IPS-18a (cell line): ENCODE measurements at regions not wholly inside any gene's neighbourhood (a gene's known extent, or its start where the extent isn't known, plus 50 kb on each side); places are given as distances from the start of the nearest gene placed in this dataset.
"Not testable (repeated sequence)": the region's sequence is repeated elsewhere in the genome, so short reads cannot be mapped to it uniquely, and the experiment has no call there.

Experiments
- H3K27ac ChIP-seq: one replicate; pipeline ENCODE4 v1.5.1; 2013; ENCODE audit warnings: low read length
- H3K27me3 ChIP-seq: one replicate; pipeline ENCODE4 v1.6.1; 2013; ENCODE audit warnings: mild to moderate bottlenecking, low read length; ENCODE audit not compliant: control insufficient read depth, insufficient read depth
- H3K36me3 ChIP-seq: one replicate; pipeline ENCODE4 v1.6.1; 2013; ENCODE audit warnings: low read depth, low read length; ENCODE audit not compliant: control insufficient read depth
- H3K4me1 ChIP-seq: one replicate; pipeline ENCODE4 v1.6.1; 2013; ENCODE audit warnings: low read depth, low read length; ENCODE audit not compliant: control insufficient read depth
- H3K4me3 ChIP-seq: one replicate; pipeline ENCODE4 v1.5.1; 2013; ENCODE audit warnings: low read length
- H3K9ac ChIP-seq: one replicate; pipeline ENCODE4 v1.6.1; 2013; ENCODE audit warnings: mild to moderate bottlenecking, low read length, moderate library complexity
- H3K9me3 ChIP-seq: one replicate; pipeline ENCODE4 v1.6.1; 2013; ENCODE audit warnings: low read depth, low read length; ENCODE audit not compliant: control insufficient read depth

- Histone ChIP-seq H3K4me3 (no peak overlapping the region), H3K9me3 (no peaks in the 10 kb centered on the region), H3K9ac (no peak overlapping the region), H3K36me3 (no peaks in the 10 kb centered on the region), H3K4me1 (peaks cover 6% of the 10 kb centered on the region), H3K27ac (no peak overlapping the region), H3K27me3 (no peaks in the 10 kb centered on the region)
Measured at GRCh38 chr13:91242652-91243051, 104.8 kb upstream of the MIR17HG start.

- Histone ChIP-seq H3K36me3 (no peaks in the 10 kb centered on the region), H3K9ac (no peak overlapping the region), H3K4me3 (no peak overlapping the region), H3K27me3 (no peaks in the 10 kb centered on the region), H3K4me1 (peaks cover 6% of the 10 kb centered on the region), H3K27ac (no peak overlapping the region), H3K9me3 (no peaks in the 10 kb centered on the region)
Measured at GRCh38 chr13:91245288-91245687, 102.2 kb upstream of the MIR17HG start.

GRCh38 chr13:91247768-91248167 lies 99.7 kb upstream of the MIR17HG start:
- H3K4me1 ChIP-seq: peaks cover 6% of the 10 kb centered on the region
- H3K9me3 ChIP-seq: no peaks in the 10 kb centered on the region

GRCh38 chr13:91248249-91248648 lies 99.2 kb upstream of the MIR17HG start:
- Histone ChIP-seq H3K27ac (no peak overlapping the region), H3K27me3 (no peaks in the 10 kb centered on the region)

More at GRCh38 chr13:91247768-91248167, 99.7 kb upstream of the MIR17HG start:
- Histone ChIP-seq H3K27me3 (no peaks in the 10 kb centered on the region), H3K36me3 (no peaks in the 10 kb centered on the region), H3K4me3 (no peak overlapping the region), H3K27ac (no peak overlapping the region), H3K9ac (no peak overlapping the region)

GRCh38 chr13:91249370-91249769 lies 98.1 kb upstream of the MIR17HG start:
- Histone ChIP-seq H3K4me3 (no peak overlapping the region), H3K9ac (no peak overlapping the region), H3K9me3 (no peaks in the 10 kb centered on the region), H3K36me3 (no peaks in the 10 kb centered on the region), H3K27me3 (no peaks in the 10 kb centered on the region), H3K27ac (no peak overlapping the region), H3K4me1 (peaks cover 6% of the 10 kb centered on the region)

More at GRCh38 chr13:91248249-91248648, 99.2 kb upstream of the MIR17HG start:
- Histone ChIP-seq H3K36me3 (no peaks in the 10 kb centered on the region), H3K9ac (no peak overlapping the region), H3K4me3 (no peak overlapping the region), H3K4me1 (peaks cover 6% of the 10 kb centered on the region), H3K9me3 (no peaks in the 10 kb centered on the region)

GRCh38 chr13:91249861-91250260 lies 97.6 kb upstream of the MIR17HG start:
- Histone ChIP-seq H3K27ac (no peak overlapping the region), H3K9ac (no peak overlapping the region), H3K9me3 (no peaks in the 10 kb centered on the region), H3K27me3 (no peaks in the 10 kb centered on the region), H3K4me3 (no peak overlapping the region), H3K4me1 (peaks cover 6% of the 10 kb centered on the region), H3K36me3 (no peaks in the 10 kb centered on the region)

GRCh38 chr13:91251573-91251972 lies 95.9 kb upstream of the MIR17HG start:
- not testable (repeated sequence) for H3K9me3 ChIP-seq, H3K27ac ChIP-seq, H3K27me3 ChIP-seq, H3K9ac ChIP-seq, H3K4me1 ChIP-seq, H3K36me3 ChIP-seq, H3K4me3 ChIP-seq

GRCh38 chr13:91264484-91264883 lies 83.0 kb upstream of the MIR17HG start:
- no peaks in the 10 kb centered on the region for H3K27me3 ChIP-seq
- H3K9me3 ChIP-seq: no peaks in the 10 kb centered on the region
- H3K4me1 ChIP-seq: no peaks in the 10 kb centered on the region
- H3K9ac ChIP-seq: no peak overlapping the region
- no peak overlapping the region for H3K27ac ChIP-seq
- no peaks in the 10 kb centered on the region for H3K36me3 ChIP-seq
- no peak overlapping the region for H3K4me3 ChIP-seq

GRCh38 chr13:91269237-91269636 lies 78.2 kb upstream of the MIR17HG start:
- no peak overlapping the region for H3K9ac ChIP-seq
- no peaks in the 10 kb centered on the region for H3K9me3 ChIP-seq
- no peak overlapping the region for H3K27ac ChIP-seq
- no peak overlapping the region for H3K4me3 ChIP-seq
- H3K4me1 ChIP-seq: no peaks in the 10 kb centered on the region
- no peaks in the 10 kb centered on the region for H3K27me3 ChIP-seq
- H3K36me3 ChIP-seq: no peaks in the 10 kb centered on the region

GRCh38 chr13:91270031-91270430 lies 77.5 kb upstream of the MIR17HG start:
- H3K36me3 ChIP-seq: no peaks in the 10 kb centered on the region
- H3K27ac ChIP-seq: no peak overlapping the region
- no peaks in the 10 kb centered on the region for H3K9me3 ChIP-seq
- H3K4me1 ChIP-seq: no peaks in the 10 kb centered on the region
- no peak overlapping the region for H3K9ac ChIP-seq
- no peaks in the 10 kb centered on the region for H3K27me3 ChIP-seq
- no peak overlapping the region for H3K4me3 ChIP-seq

GRCh38 chr13:91272235-91272777 lies 75.2 kb upstream of the MIR17HG start:
- Histone ChIP-seq H3K36me3 (no peaks in the 10 kb centered on the region), H3K27ac (no peak overlapping the region), H3K4me1 (no peaks in the 10 kb centered on the region)

GRCh38 chr13:91273675-91274074 lies 73.8 kb upstream of the MIR17HG start:
- Histone ChIP-seq H3K27ac (no peak overlapping the region), H3K4me3 (no peak overlapping the region), H3K9ac (no peak overlapping the region), H3K9me3 (no peaks in the 10 kb centered on the region), H3K36me3 (no peaks in the 10 kb centered on the region), H3K4me1 (no peaks in the 10 kb centered on the region), H3K27me3 (no peaks in the 10 kb centered on the region)

More at GRCh38 chr13:91272235-91272777, 75.2 kb upstream of the MIR17HG start:
- Histone ChIP-seq H3K9me3 (no peaks in the 10 kb centered on the region), H3K4me3 (no peak overlapping the region), H3K27me3 (no peaks in the 10 kb centered on the region), H3K9ac (no peak overlapping the region)
